Spleen (tissue), 11 donors: ENCODE measurements at regions not wholly inside any gene's neighbourhood (a gene's known extent, or its start where the extent isn't known, plus 50 kb on each side); places are given as distances from the start of the nearest gene placed in this dataset.

ENCODE experiments used
- DNase-seq: peaks from one replicate; pipeline ENCODE4 v3.0.0-alpha.2; 2020
- H3K27ac ChIP-seq, 8 donors: fragments of 200-600 bp; sonication (generic) in 7 of 8; 1 replicate in 4 of 8; 2 replicates in 4 of 8; pipeline versions ENCODE4 v1.5.0 to v1.8.0; 2016 to 2021; ENCODE audit warnings: inconsistent platforms in 4 of 8, mild to moderate bottlenecking in 4 of 8, moderate library complexity in 1 of 8
- H3K27me3 ChIP-seq, 7 donors: fragments of 200-600 bp; sonication (generic) in 6 of 7; replicated peaks in 1 of 7; 1 replicate in 4 of 7; 2 replicates in 3 of 7; pipeline versions ENCODE4 v1.5.0 to v1.8.0; 2016 to 2021; ENCODE audit warnings: inconsistent platforms in 3 of 7, mild to moderate bottlenecking in 1 of 7
- H3K36me3 ChIP-seq, 6 donors: fragments of 200-600 bp; sonication (generic) in 5 of 6; 1 replicate in 4 of 6; 2 replicates in 2 of 6; pipeline versions ENCODE4 v1.5.0 to v1.8.0; 2016 to 2021; ENCODE audit warnings: inconsistent platforms in 2 of 6
- H3K4me1 ChIP-seq, 6 donors: fragments of 200-600 bp; sonication (generic) in 5 of 6; 1 replicate in 3 of 6; 2 replicates in 3 of 6; pipeline versions ENCODE4 v1.5.0 to v1.8.0; 2016 to 2021; ENCODE audit warnings: inconsistent platforms in 3 of 6
- H3K4me3 ChIP-seq, 8 donors: fragments of 200-600 bp; sonication (generic) in 7 of 8; 1 replicate in 4 of 8; 2 replicates in 4 of 8; pipeline versions ENCODE4 v1.5.0 to v1.8.0; 2016 to 2021; ENCODE audit warnings: inconsistent platforms in 4 of 8, mild to moderate bottlenecking in 4 of 8, moderate library complexity in 2 of 8
- H3K9me3 ChIP-seq, 8 donors: fragments of 200-600 bp; sonication (generic) in 7 of 8; 1 replicate in 4 of 8; 2 replicates in 4 of 8; pipeline versions ENCODE4 v1.5.0 to v1.8.0; 2016 to 2021; ENCODE audit warnings: inconsistent platforms in 4 of 8
- POLR2A ChIP-seq, 3 donors: fragments of 450-650 bp; IDR thresholded peaks; one replicate each; pipeline ENCODE4 v1.5.1; 2017; ENCODE audit warnings: antibody characterized with exemption in 3 of 3, mild to moderate bottlenecking in 1 of 3
- POLR2AphosphoS5 ChIP-seq, 3 donors: sonication (generic); formaldehyde crosslinking; IDR thresholded peaks; one replicate each; pipeline ENCODE4 v1.5.1; 2017; ENCODE audit warnings: antibody characterized with exemption in 3 of 3
- WGBS, 5 donors: extraction: QIAGEN DNeasy Blood & Tissue Kit in 3 of 5; methylation state at CpG; one replicate each; pipeline versions ENCODE4 v1.1.5 to v1.1.7; 2013 to 2018; 5-methylcytosine and 5-hydroxymethylcytosine counted together
- intact Hi-C: fragments of 100-400 bp; cut with DNase I; formaldehyde crosslinking; loops from one replicate; pipeline ENCODE4 v1.15.0; 2023; ENCODE audit warnings: low total_unique reads
- TF ChIP-seq, protein P1 (sequence below), 11 experiments: fragments of 200-600 bp in 7 of 11; fragments of 450-650 bp in 4 of 11; sonication (generic) in 4 of 11; IDR thresholded peaks in 8 of 11; conservative IDR thresholded peaks in 3 of 11; 1 replicate in 7 of 11; 2 replicates in 4 of 11; pipeline versions ENCODE4 v1.4.0 to v1.8.0; 2016 to 2021; ENCODE audit warnings: antibody characterized with exemption in 11 of 11, inconsistent platforms in 4 of 11, mild to moderate bottlenecking in 1 of 11
- donor health status: healthy with polysubstance abuse.
- donor health status: DM: no; HTN: no; CAD: no; lungs with moderate emphysema.
- donor health status: DM: no; HTN: no; CAD: no.
- donor health status: Bipolar disorder and iron deficiency.
- donor health status: healthy.
- donor health status: DM: no; HTN: no; CAD: no.
- donor health status: DM: yes; HTN: yes; CAD: no.

- H3K27me3 ChIP-seq = no peaks in the 10 kb centered on the region
- TF ChIP-seq POLR2A (IDR thresholded peaks at IDR 0.05) (no peak), POLR2AphosphoS5 (IDR thresholded peaks at IDR 0.05) (no peak)
- TF ChIP-seq, protein P1, sequence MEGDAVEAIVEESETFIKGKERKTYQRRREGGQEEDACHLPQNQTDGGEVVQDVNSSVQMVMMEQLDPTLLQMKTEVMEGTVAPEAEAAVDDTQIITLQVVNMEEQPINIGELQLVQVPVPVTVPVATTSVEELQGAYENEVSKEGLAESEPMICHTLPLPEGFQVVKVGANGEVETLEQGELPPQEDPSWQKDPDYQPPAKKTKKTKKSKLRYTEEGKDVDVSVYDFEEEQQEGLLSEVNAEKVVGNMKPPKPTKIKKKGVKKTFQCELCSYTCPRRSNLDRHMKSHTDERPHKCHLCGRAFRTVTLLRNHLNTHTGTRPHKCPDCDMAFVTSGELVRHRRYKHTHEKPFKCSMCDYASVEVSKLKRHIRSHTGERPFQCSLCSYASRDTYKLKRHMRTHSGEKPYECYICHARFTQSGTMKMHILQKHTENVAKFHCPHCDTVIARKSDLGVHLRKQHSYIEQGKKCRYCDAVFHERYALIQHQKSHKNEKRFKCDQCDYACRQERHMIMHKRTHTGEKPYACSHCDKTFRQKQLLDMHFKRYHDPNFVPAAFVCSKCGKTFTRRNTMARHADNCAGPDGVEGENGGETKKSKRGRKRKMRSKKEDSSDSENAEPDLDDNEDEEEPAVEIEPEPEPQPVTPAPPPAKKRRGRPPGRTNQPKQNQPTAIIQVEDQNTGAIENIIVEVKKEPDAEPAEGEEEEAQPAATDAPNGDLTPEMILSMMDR (IDR thresholded peaks at IDR 0.05 in 8 of 11, conservative IDR thresholded peaks at IDR 0.05 in 3 of 11) = no peak
- H3K36me3 ChIP-seq = no peaks in the 10 kb centered on the region
- intact Hi-C loops = no loop called here
- H3K27ac ChIP-seq = no peak overlapping the region
- no peaks in the 10 kb centered on the region for H3K4me1 ChIP-seq
- no peak for DNase-seq
- H3K9me3 ChIP-seq = peaks cover 0 to 8% (median 0%) of the 10 kb centered on the region in 8 donors
- no peak overlapping the region for H3K4me3 ChIP-seq
- 92 to 99% (median 94%) methylated on average over 2 of the region's 2 CpGs for WGBS, 5 donors
Observed at GRCh38 chr12:65529106-65529505, 250.6 kb downstream of the MSRB3 start.

GRCh38 chr12:65529771-65530435 is 251.4 kb downstream of the MSRB3 start:
- no peak for DNase-seq
- intact Hi-C loops = no loop called here
- H3K4me3 ChIP-seq = no peak overlapping the region
- H3K4me1 ChIP-seq = no peaks in the 10 kb centered on the region
- H3K36me3 ChIP-seq = no peaks in the 10 kb centered on the region
- no peaks in the 10 kb centered on the region for H3K27me3 ChIP-seq
- no peak overlapping the region for H3K27ac ChIP-seq
- WGBS, 5 donors = 82 to 96% (median 93%) methylated on average over 7 of the region's 7 CpGs
- H3K9me3 ChIP-seq = peaks cover 0 to 8% (median 0%) of the 10 kb centered on the region in 8 donors
- TF ChIP-seq POLR2AphosphoS5 (IDR thresholded peaks at IDR 0.05) (no peak), POLR2A (IDR thresholded peaks at IDR 0.05) (no peak)
- TF ChIP-seq, protein P1 (IDR thresholded peaks at IDR 0.05 in 8 of 11, conservative IDR thresholded peaks at IDR 0.05 in 3 of 11) = no peak

DNA sequence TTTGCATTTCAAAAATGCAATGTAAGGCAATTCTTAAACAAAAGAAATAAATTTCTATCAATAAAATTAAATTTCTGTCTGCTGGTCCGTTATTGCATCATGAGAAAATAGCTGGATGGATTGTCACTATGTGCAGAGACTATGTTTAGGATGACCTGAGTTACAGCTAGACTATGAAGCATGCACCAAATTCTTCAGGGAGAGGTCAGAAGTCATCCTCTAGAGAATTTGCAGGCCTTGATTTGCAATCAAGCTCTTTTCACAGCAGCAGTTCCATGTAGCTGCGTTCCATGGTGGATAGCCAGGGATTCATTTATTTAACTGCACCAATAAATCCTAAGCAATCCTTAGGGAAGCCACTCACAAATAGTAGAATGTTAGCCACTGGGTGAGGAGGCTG is 253.7 kb downstream of the MSRB3 start:
- WGBS, 5 donors = 84 to 90% (median 86%) methylated on average over 2 of the region's 2 CpGs
- no peak for TF ChIP-seq POLR2A (IDR thresholded peaks at IDR 0.05)
- TF ChIP-seq, protein P1 (IDR thresholded peaks at IDR 0.05 in 8 of 11, conservative IDR thresholded peaks at IDR 0.05 in 3 of 11) = no peak
- no peak for TF ChIP-seq POLR2AphosphoS5 (IDR thresholded peaks at IDR 0.05)
- no peak overlapping the region for H3K27ac ChIP-seq
- intact Hi-C loops = no loop called here
- H3K4me1 ChIP-seq = no peaks in the 10 kb centered on the region
- DNase-seq = no peak
- H3K4me3 ChIP-seq = no peak overlapping the region
- H3K36me3 ChIP-seq = no peaks in the 10 kb centered on the region
- H3K9me3 ChIP-seq = peaks cover 0 to 8% (median 0%) of the 10 kb centered on the region in 8 donors
- H3K27me3 ChIP-seq = no peaks in the 10 kb centered on the region

DNA sequence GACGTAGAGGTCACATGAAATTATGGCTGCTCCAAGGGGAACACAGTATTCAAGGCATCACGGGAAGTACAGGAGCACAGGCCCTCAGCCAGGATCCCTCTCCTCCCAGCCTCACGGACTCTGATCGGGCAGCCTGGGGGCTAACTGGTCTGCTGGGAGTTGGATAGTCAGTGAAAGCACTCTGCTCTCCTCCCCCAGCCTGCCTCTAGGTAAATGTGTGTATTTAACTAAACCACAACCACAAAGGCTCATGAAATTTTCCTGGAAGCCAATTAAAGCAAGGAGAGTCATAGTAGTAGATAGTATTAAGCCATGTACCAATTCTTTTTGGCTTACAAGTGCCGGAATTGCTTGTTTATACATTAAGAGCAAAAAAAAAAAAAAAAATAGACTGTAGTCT is 254.3 kb downstream of the MSRB3 start:
- intact Hi-C loops = no loop called here

More for the DNA sequence above, 254.3 kb downstream of the MSRB3 start:
- Histone ChIP-seq H3K36me3 (no peaks in the 10 kb centered on the region), H3K4me3 (no peak overlapping the region), H3K9me3 (peaks cover 0 to 8% (median 0%) of the 10 kb centered on the region in 8 donors), H3K4me1 (no peaks in the 10 kb centered on the region), H3K27me3 (no peaks in the 10 kb centered on the region), H3K27ac (no peak overlapping the region)
- TF ChIP-seq POLR2AphosphoS5 (IDR thresholded peaks at IDR 0.05) = no peak
- no peak for TF ChIP-seq POLR2A (IDR thresholded peaks at IDR 0.05)
- TF ChIP-seq, protein P1 (IDR thresholded peaks at IDR 0.05 in 8 of 11, conservative IDR thresholded peaks at IDR 0.05 in 3 of 11) = no peak
- no peak for DNase-seq
- 71 to 91% (median 85%) methylated on average over 5 of the region's 5 CpGs for WGBS, 5 donors
